ENCODE measurements at regions not wholly inside any gene's neighbourhood (a gene's known extent, or its start where the extent isn't known, plus 50 kb on each side); places are given as distances from the start of the nearest gene placed in this dataset.

DNA sequence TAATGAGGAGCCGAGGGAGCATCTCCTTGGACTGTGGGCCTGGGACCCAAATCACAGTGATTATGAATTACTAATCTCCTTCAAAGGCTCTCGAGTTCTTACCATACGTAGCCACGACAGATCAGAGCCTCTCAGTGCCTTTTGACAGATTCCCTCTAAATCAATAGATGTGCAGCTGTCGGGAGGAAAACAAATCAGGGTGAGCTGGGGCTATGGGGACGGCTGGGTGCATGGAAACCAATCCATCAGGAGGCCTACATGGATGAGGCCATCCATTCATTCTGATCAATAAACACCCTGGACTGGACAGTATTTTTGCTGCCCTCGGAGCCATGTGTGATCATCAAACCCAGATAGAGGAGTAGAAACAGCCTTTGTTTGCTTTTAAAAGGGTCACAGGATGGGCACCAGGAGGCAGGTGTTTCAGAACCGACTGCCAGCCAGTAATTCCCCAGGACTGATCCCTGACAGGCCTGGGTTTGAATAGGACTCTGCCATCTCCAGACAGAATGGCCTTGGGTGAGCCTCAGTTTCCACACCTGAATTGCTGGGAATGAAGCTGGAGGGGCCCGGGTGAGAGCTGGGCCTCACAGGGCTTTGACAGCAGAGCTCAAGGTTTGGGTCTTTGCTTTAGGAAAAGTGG lies 532.8 kb downstream of the MATN1 start:
- no peak overlapping the region for H3K4me3 ChIP-seq (ENCODE audit: insufficient read length, low read depth)
- no peaks in the 10 kb centered on the region for H3K27me3 ChIP-seq (ENCODE audit: insufficient read depth, insufficient read length)
- peaks cover 18% of the 10 kb centered on the region for H3K4me1 ChIP-seq (ENCODE audit: insufficient read depth, insufficient read length)
- no peaks in the 10 kb centered on the region for H3K36me3 ChIP-seq (ENCODE audit: insufficient read depth, insufficient read length, low read length)
- no peak overlapping the region for H3K9ac ChIP-seq (ENCODE audit: insufficient read length, low read depth)
- DNase-seq (ENCODE audit: low read depth, low spot score) = no peak
- TF ChIP-seq YY1 (IDR thresholded peaks at IDR 0.05; ENCODE audit: insufficient read depth, insufficient read length) = no peak
- no peak for TF ChIP-seq ZNF274 (IDR thresholded peaks at IDR 0.05; ENCODE audit: low read depth, low read length)
- no peak for TF ChIP-seq SUZ12 (IDR thresholded peaks at IDR 0.05; ENCODE audit: extremely low read depth, insufficient read depth, insufficient read length)
- no peaks in the 10 kb centered on the region for H3K9me3 ChIP-seq (ENCODE audit: insufficient read depth, low read length)

DNA sequence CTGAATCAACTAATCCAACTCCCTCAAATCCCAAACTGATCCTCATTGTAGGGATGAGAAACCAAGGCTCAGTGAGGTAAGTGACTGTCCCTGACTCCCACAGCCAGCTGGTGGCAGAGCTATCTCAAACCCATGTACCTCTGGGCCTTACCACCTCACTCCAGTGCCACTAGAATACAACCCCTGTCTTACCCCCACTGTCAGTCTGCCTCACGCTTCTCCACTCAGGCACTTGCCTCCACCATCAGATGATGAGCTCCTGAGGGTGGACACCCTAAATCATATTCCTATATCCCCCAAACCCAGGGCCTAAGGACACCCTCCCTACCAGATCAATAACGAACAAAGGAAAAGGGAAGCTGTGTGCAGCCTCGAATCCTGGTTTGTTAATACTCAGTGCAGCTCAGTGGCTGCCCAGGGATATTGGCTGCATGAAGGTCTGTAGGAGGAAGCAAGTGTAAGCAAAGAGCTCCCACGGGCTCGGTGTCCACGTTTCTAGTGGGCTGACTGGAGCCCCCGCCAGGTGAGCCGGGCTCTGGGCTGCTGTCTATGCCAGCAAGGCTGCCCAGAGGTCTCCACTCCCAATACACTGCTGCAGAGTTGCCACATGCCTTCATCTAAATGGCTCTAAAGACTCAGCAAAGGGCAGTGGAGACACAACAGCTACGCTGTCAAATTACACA lies 533.4 kb downstream of the MATN1 start:
- Histone ChIP-seq H3K36me3 (ENCODE audit: insufficient read depth, insufficient read length, low read length) (no peaks in the 10 kb centered on the region), H3K4me3 (ENCODE audit: insufficient read length, low read depth) (no peak overlapping the region), H3K9ac (ENCODE audit: insufficient read length, low read depth) (no peak overlapping the region), H3K4me1 (ENCODE audit: insufficient read depth, insufficient read length) (peaks cover 17% of the 10 kb centered on the region), H3K9me3 (ENCODE audit: insufficient read depth, low read length) (no peaks in the 10 kb centered on the region), H3K27me3 (ENCODE audit: insufficient read depth, insufficient read length) (no peaks in the 10 kb centered on the region)
- DNase-seq (ENCODE audit: low read depth, low spot score) = no peak
- TF ChIP-seq YY1 (IDR thresholded peaks at IDR 0.05; ENCODE audit: insufficient read depth, insufficient read length) (no peak), SUZ12 (IDR thresholded peaks at IDR 0.05; ENCODE audit: extremely low read depth, insufficient read depth, insufficient read length) (no peak), ZNF274 (IDR thresholded peaks at IDR 0.05; ENCODE audit: low read depth, low read length) (no peak)

DNA sequence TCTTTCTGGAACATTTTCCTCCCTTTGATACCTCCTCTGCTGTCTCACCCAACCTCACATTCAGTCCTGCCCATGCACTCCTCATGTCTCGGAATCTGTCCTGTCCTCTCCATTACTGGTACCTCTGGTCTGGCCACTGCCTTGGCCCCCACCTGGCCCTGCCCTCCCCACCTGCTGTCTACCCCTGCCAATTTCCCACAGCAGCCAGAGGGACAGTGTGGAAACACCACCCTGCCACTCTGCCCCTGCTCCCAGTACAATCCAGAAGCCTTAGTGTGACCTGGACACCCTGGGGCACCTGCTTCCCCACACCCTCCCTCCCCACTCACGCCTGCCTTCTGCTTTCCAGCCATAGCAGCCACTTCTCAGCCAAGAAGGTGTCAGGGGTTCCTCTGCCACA lies 534.4 kb downstream of the MATN1 start:
- TF ChIP-seq ZNF274 (IDR thresholded peaks at IDR 0.05; ENCODE audit: low read depth, low read length) = no peak
- TF ChIP-seq SUZ12 (IDR thresholded peaks at IDR 0.05; ENCODE audit: extremely low read depth, insufficient read depth, insufficient read length) = no peak
- no peak for TF ChIP-seq YY1 (IDR thresholded peaks at IDR 0.05; ENCODE audit: insufficient read depth, insufficient read length)
- H3K4me1 ChIP-seq (ENCODE audit: insufficient read depth, insufficient read length) = peaks cover 13% of the 10 kb centered on the region
- no peak for DNase-seq (ENCODE audit: low read depth, low spot score)
- no peak overlapping the region for H3K9ac ChIP-seq (ENCODE audit: insufficient read length, low read depth)
- H3K27me3 ChIP-seq (ENCODE audit: insufficient read depth, insufficient read length) = no peaks in the 10 kb centered on the region
- no peaks in the 10 kb centered on the region for H3K36me3 ChIP-seq (ENCODE audit: insufficient read depth, insufficient read length, low read length)
- no peaks in the 10 kb centered on the region for H3K9me3 ChIP-seq (ENCODE audit: insufficient read depth, low read length)
- H3K4me3 ChIP-seq (ENCODE audit: insufficient read length, low read depth) = no peak overlapping the region

DNA sequence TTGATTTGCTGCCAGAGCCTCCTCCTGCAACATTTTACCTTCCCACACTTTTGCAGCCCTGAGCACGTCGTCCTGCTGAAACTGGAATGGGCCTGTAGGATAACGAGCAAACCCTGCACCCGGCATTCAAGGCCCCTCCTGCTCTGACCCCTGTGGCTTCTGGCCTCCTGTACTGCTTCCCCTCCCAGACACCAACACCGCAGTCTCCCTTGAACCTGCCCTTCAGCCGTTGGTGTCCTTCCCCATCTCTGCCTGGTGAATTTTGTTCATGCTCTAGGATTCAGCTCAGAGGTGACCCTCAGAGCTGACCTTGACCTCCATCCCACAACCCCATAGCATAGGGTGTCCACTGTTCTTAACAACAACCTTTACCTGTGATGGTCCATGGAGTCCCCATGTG lies 535.1 kb downstream of the MATN1 start:
- no peak for DNase-seq (ENCODE audit: low read depth, low spot score)
- TF ChIP-seq ZNF274 (IDR thresholded peaks at IDR 0.05; ENCODE audit: low read depth, low read length) = no peak
- H3K9ac ChIP-seq (ENCODE audit: insufficient read length, low read depth) = no peak overlapping the region
- no peaks in the 10 kb centered on the region for H3K36me3 ChIP-seq (ENCODE audit: insufficient read depth, insufficient read length, low read length)
- H3K4me1 ChIP-seq (ENCODE audit: insufficient read depth, insufficient read length) = peaks cover 13% of the 10 kb centered on the region
- H3K9me3 ChIP-seq (ENCODE audit: insufficient read depth, low read length) = no peaks in the 10 kb centered on the region
- H3K27me3 ChIP-seq (ENCODE audit: insufficient read depth, insufficient read length) = no peaks in the 10 kb centered on the region
- H3K4me3 ChIP-seq (ENCODE audit: insufficient read length, low read depth) = no peak overlapping the region

DNA sequence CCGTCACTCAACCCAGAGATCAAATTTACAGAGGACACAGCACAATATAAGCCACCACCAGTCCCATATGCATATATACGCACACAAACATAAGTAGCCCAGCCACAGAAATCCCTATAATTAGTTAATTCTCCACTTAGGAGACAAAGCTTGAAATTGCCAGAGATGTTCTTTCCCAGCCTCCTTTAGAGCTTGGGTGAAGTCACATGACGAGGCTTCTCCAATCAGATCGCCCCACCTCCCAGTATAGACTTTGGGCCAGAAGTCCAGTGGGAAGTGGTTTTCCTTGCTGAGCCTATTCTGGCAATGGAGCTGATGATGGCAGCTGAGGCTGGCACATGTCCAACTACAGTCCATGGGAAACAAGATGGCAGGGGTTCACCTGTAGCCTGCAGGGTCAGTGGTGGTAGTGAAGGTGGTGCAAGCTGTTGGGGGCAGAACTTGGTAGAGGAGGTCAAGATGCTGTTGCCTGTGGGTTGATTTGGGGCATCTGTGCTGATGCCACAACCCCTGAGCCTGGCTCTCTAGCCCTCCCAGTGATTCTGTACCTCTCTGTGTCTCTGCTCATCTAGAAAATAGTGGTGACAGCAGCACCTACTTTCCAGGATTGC lies 535.9 kb downstream of the MATN1 start:
- no peak for DNase-seq (ENCODE audit: low read depth, low spot score)
- no peak overlapping the region for H3K4me3 ChIP-seq (ENCODE audit: insufficient read length, low read depth)
- no peak for TF ChIP-seq SUZ12 (IDR thresholded peaks at IDR 0.05; ENCODE audit: extremely low read depth, insufficient read depth, insufficient read length)
- TF ChIP-seq YY1 (IDR thresholded peaks at IDR 0.05; ENCODE audit: insufficient read depth, insufficient read length) = no peak
- no peak for TF ChIP-seq ZNF274 (IDR thresholded peaks at IDR 0.05; ENCODE audit: low read depth, low read length)

DNA sequence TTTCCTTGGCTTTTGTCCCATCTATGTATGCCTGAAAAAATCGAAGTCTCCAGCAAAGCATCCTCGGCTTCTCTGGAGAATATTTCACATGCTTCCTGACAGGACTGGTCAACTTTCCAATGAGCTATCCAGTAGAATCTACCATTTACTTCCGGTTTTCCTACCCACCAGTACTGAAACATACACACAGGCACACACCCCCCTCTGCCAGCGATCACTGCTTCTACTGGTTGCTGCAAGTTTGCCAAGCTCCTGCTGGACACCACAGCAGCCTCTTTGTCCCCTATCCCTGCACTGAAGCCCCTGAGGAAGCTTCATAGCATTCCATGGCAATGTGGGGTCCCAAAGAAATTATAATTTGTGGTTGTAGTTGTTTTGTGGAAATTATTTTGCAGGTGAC lies 536.8 kb downstream of the MATN1 start:
- no peak for DNase-seq (ENCODE audit: low read depth, low spot score)
- H3K4me3 ChIP-seq (ENCODE audit: insufficient read length, low read depth) = no peak overlapping the region
- no peaks in the 10 kb centered on the region for H3K27me3 ChIP-seq (ENCODE audit: insufficient read depth, insufficient read length)
- peaks cover 13% of the 10 kb centered on the region for H3K4me1 ChIP-seq (ENCODE audit: insufficient read depth, insufficient read length)
- H3K36me3 ChIP-seq (ENCODE audit: insufficient read depth, insufficient read length, low read length) = no peaks in the 10 kb centered on the region
- H3K9me3 ChIP-seq (ENCODE audit: insufficient read depth, low read length) = no peaks in the 10 kb centered on the region
- TF ChIP-seq YY1 (IDR thresholded peaks at IDR 0.05; ENCODE audit: insufficient read depth, insufficient read length) (no peak), SUZ12 (IDR thresholded peaks at IDR 0.05; ENCODE audit: extremely low read depth, insufficient read depth, insufficient read length) (no peak), ZNF274 (IDR thresholded peaks at IDR 0.05; ENCODE audit: low read depth, low read length) (no peak)
- H3K9ac ChIP-seq (ENCODE audit: insufficient read length, low read depth) = no peak overlapping the region

More for the DNA sequence above, 535.9 kb downstream of the MATN1 start:
- no peaks in the 10 kb centered on the region for H3K27me3 ChIP-seq (ENCODE audit: insufficient read depth, insufficient read length)
- H3K9me3 ChIP-seq (ENCODE audit: insufficient read depth, low read length) = no peaks in the 10 kb centered on the region
- no peaks in the 10 kb centered on the region for H3K36me3 ChIP-seq (ENCODE audit: insufficient read depth, insufficient read length, low read length)
- no peak overlapping the region for H3K9ac ChIP-seq (ENCODE audit: insufficient read length, low read depth)
- H3K4me1 ChIP-seq (ENCODE audit: insufficient read depth, insufficient read length) = peaks cover 13% of the 10 kb centered on the region

DNA sequence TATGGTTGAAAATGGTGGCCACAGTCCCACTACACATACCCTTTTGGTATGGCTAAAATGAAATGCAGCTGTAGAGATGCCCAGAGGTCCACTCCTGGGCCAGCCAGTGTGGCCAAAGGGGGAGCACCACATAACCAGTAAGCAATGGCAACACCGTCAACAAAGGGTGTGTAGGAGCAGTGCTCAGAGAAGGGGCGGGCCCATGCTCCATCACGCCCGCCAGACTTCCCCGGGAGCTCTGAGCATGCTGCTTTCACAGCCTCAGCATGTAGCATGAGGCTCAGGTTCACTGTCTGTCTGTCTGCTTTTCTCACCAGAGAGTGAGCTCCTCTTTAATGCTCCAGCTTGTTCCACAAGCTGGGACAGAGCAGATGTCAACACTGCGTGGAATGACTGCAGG lies 537.6 kb downstream of the MATN1 start:
- TF ChIP-seq YY1 (IDR thresholded peaks at IDR 0.05; ENCODE audit: insufficient read depth, insufficient read length) (no peak), ZNF274 (IDR thresholded peaks at IDR 0.05; ENCODE audit: low read depth, low read length) (no peak), SUZ12 (IDR thresholded peaks at IDR 0.05; ENCODE audit: extremely low read depth, insufficient read depth, insufficient read length) (no peak)
- Histone ChIP-seq H3K4me3 (ENCODE audit: insufficient read length, low read depth) (no peak overlapping the region), H3K9ac (ENCODE audit: insufficient read length, low read depth) (no peak overlapping the region), H3K27me3 (ENCODE audit: insufficient read depth, insufficient read length) (no peaks in the 10 kb centered on the region), H3K4me1 (ENCODE audit: insufficient read depth, insufficient read length) (peaks cover 13% of the 10 kb centered on the region), H3K9me3 (ENCODE audit: insufficient read depth, low read length) (no peaks in the 10 kb centered on the region), H3K36me3 (ENCODE audit: insufficient read depth, insufficient read length, low read length) (no peaks in the 10 kb centered on the region)
- no peak for DNase-seq (ENCODE audit: low read depth, low spot score)

Measured in NT2/D1 (cell line).